NCI-H446 (cell line): ENCODE measurements at regions not wholly inside any gene's neighbourhood (a gene's known extent, or its start where the extent isn't known, plus 50 kb on each side); places are given as distances from the start of the nearest gene placed in this dataset.

Experiments
- DNase-seq, 2 experiments: peaks; one replicate each; lab custom pipeline; 2025; lab: John Stamatoyannopoulos, UW

- DNase-seq: no peak
These were observed 55.1 kb upstream of the SLC1A1 start for GRCh38 chr9:4435197-4435596.

GRCh38 chr9:4433379-4433778, 56.9 kb upstream of the SLC1A1 start:
- DNase-seq: no peak

GRCh38 chr9:4430432-4431261, 59.6 kb upstream of the SLC1A1 start:
- no peak for DNase-seq

GRCh38 chr9:4425319-4426045, 64.8 kb upstream of the SLC1A1 start:
- DNase-seq: no peak

GRCh38 chr9:4424891-4425290, 65.4 kb upstream of the SLC1A1 start:
- DNase-seq: no peak

GRCh38 chr9:4424038-4424437, 66.2 kb upstream of the SLC1A1 start:
- no peak for DNase-seq

- DNase-seq: no peak
These were observed 67.1 kb upstream of the SLC1A1 start for GRCh38 chr9:4423207-4423610.

GRCh38 chr9:4422495-4422894, 67.8 kb upstream of the SLC1A1 start:
- DNase-seq: no peak

GRCh38 chr9:4421847-4422246, 68.4 kb upstream of the SLC1A1 start:
- no peak for DNase-seq

- DNase-seq: no peak
These were observed 69.9 kb upstream of the SLC1A1 start for GRCh38 chr9:4420351-4420750.

GRCh38 chr9:4417578-4418325, 72.5 kb upstream of the SLC1A1 start:
- DNase-seq: no peak

- no peak for DNase-seq
These were observed 73.8 kb upstream of the SLC1A1 start for GRCh38 chr9:4416467-4416866.

GRCh38 chr9:4415281-4415680, 75.0 kb upstream of the SLC1A1 start:
- no peak for DNase-seq

- no peak for DNase-seq
These were observed 76.4 kb upstream of the SLC1A1 start for GRCh38 chr9:4413856-4414255.

GRCh38 chr9:4404156-4404555, 86.1 kb upstream of the SLC1A1 start:
- no peak for DNase-seq

GRCh38 chr9:4402501-4402900, 87.8 kb upstream of the SLC1A1 start:
- no peak for DNase-seq

GRCh38 chr9:4400731-4401130, 89.5 kb upstream of the SLC1A1 start:
- no peak for DNase-seq

- no peak for DNase-seq
These were observed 92.4 kb upstream of the SLC1A1 start for GRCh38 chr9:4397917-4398316.

GRCh38 chr9:4393806-4394523, 94.1 kb upstream of the GLIS3 start:
- no peak for DNase-seq

GRCh38 chr9:4389755-4390154, 89.9 kb upstream of the GLIS3 start:
- DNase-seq: no peak

GRCh38 chr9:4389003-4389402, 89.1 kb upstream of the GLIS3 start:
- DNase-seq: no peak

- no peak for DNase-seq
These were observed 87.0 kb upstream of the GLIS3 start for GRCh38 chr9:4386819-4387218.
